Activated CD8-positive, alpha-beta T cell treated with anti-CD3 and anti-CD28 coated beads for 36 hours (primary cell): ENCODE measurements at regions not wholly inside any gene's neighbourhood (a gene's known extent, or its start where the extent isn't known, plus 50 kb on each side); places are given as distances from the start of the nearest gene placed in this dataset.

Source experiments
- ATAC-seq: fragments of 200-7000 bp; cut with Tn5 transposase; one replicate; pipeline ENCODE4 v1.10.0; 2021; ENCODE audit warnings: mild to moderate bottlenecking, moderate library complexity
- CTCF ChIA-PET: fragments of 350-600 bp; sonication (Branson Sonifier 250); formaldehyde crosslinking; loops from one replicate; lab custom pipeline; 2021; ENCODE audit warnings: antibody characterized with exemption; lab: Charles Lee
- POLR2A ChIA-PET: fragments of 350-600 bp; sonication (Branson Sonifier 250); formaldehyde crosslinking; loops from one replicate; lab custom pipeline; 2021; ENCODE audit warnings: antibody characterized with exemption; lab: Charles Lee
- DNase-seq: peaks from one replicate; pipeline ENCODE4 v3.0.0-alpha.2; 2020
- H3K27ac Mint-ChIP-seq: one replicate; pipeline ENCODE4 v1.8.0; 2021; ENCODE audit warnings: mild to moderate bottlenecking, mixed read lengths
- H3K27me3 Mint-ChIP-seq: one replicate; pipeline ENCODE4 v1.8.0; 2021; ENCODE audit warnings: mixed read lengths
- H3K36me3 Mint-ChIP-seq: one replicate; pipeline ENCODE4 v1.8.0; 2021; ENCODE audit warnings: low read depth, mixed read lengths
- H3K4me1 Mint-ChIP-seq: one replicate; pipeline ENCODE4 v1.8.0; 2021; ENCODE audit warnings: low read depth, mixed read lengths
- H3K4me3 Mint-ChIP-seq: one replicate; pipeline ENCODE4 v1.8.0; 2021; ENCODE audit warnings: mild to moderate bottlenecking, moderate library complexity, mixed read lengths
- H3K9me3 Mint-ChIP-seq: one replicate; pipeline ENCODE4 v1.8.0; 2021; ENCODE audit warnings: mixed read lengths
- intact Hi-C: fragments of 100-400 bp; cut with micrococcal nuclease; formaldehyde crosslinking; loops from one replicate; pipeline ENCODE4 v1.10.0; 2022
- TF ChIP-seq, protein P1 (sequence below): fragments of 200-600 bp; IDR thresholded peaks from one replicate; pipeline ENCODE4 v1.8.0; 2022; ENCODE audit warnings: antibody characterized with exemption, mild to moderate bottlenecking

DNA sequence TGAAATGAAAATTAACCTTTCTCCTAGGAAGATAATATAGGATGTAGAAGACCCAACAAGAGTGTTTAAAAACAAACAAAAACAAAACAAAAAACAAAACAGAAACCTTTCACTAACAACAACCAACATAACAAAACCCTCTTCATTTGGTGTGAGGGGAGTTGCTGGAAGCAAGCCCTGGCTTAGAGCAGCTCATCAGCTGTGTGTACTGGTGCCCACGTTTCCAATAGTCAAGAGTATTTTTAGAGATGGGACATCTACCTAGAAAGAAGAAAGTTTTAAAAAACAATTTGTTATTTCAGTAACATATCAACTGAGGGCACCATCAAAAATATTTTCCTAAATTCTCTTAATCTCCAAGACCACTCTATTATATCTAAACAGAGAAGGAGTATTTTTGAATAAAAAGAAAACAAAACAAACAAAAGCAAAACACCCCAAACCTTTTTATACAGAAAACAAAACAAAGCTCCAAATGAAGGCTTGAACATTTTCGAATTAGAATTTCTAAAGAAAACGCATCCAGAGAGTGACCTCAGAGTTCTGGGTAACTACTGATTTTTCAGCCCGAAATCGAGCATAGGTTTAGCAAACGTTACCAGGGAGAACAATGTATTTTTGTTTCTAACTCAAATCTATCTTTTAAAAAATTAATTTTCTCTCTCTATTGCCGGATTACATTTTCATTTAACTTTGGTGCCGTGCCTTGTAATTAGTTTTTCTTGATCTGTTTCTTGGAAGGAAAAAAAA is 134.6 kb downstream of the INSIG2 start:
- intact Hi-C loops = loop anchor here (5.0 kb wide), 1 partner anchor 634 kb away; no protein-coding TSS in a partner anchor
- ChIA-PET POLR2A (interaction anchor here (0.7 to 1.3 kb wide), 2 partner anchors 11 to 103 kb away, joined by 3 to 5 read pairs; no protein-coding TSS in a partner anchor), CTCF (interaction anchor here (0.7 to 4.0 kb wide), 17 partner anchors 14 to 662 kb away, joined by 3 to 50 read pairs (median 5); no protein-coding TSS in a partner anchor)
- H3K4me1 Mint-ChIP-seq = peaks cover 8% of the 10 kb centered on the region
- H3K27ac Mint-ChIP-seq = no peak overlapping the region
- DNase-seq (no peak), ATAC-seq (no peak)
- H3K9me3 Mint-ChIP-seq = no peaks in the 10 kb centered on the region
- TF ChIP-seq, protein P1, sequence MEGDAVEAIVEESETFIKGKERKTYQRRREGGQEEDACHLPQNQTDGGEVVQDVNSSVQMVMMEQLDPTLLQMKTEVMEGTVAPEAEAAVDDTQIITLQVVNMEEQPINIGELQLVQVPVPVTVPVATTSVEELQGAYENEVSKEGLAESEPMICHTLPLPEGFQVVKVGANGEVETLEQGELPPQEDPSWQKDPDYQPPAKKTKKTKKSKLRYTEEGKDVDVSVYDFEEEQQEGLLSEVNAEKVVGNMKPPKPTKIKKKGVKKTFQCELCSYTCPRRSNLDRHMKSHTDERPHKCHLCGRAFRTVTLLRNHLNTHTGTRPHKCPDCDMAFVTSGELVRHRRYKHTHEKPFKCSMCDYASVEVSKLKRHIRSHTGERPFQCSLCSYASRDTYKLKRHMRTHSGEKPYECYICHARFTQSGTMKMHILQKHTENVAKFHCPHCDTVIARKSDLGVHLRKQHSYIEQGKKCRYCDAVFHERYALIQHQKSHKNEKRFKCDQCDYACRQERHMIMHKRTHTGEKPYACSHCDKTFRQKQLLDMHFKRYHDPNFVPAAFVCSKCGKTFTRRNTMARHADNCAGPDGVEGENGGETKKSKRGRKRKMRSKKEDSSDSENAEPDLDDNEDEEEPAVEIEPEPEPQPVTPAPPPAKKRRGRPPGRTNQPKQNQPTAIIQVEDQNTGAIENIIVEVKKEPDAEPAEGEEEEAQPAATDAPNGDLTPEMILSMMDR = no peak
- H3K27me3 Mint-ChIP-seq = peaks cover 57% of the 10 kb centered on the region
- peak overlapping the region; percentile 80 for H3K4me3 Mint-ChIP-seq
- no peaks in the 10 kb centered on the region for H3K36me3 Mint-ChIP-seq

DNA sequence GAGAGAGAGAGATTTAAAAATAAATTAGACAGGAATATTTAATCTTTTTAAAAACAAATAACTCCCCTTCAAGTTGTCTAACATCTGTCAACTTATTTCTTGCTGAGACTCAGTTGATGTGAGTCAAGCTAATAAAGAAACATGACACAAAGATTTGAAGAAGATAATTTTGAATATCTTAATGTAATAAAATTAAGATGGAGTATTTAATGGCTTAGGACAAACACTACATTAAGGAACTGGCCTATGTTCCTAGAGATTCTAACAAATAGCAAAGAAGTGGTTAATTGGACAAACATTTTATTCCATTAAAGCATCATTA is 134.0 kb downstream of the INSIG2 start:
- intact Hi-C loops = loop anchor here (5.0 kb wide), 1 partner anchor 635 kb away; no protein-coding TSS in a partner anchor
- H3K27me3 Mint-ChIP-seq = peaks cover 55% of the 10 kb centered on the region
- POLR2A ChIA-PET = interaction anchor here (1.3 kb wide), 1 partner anchor 11 kb away, joined by 3 read pairs; no protein-coding TSS in a partner anchor

DNA sequence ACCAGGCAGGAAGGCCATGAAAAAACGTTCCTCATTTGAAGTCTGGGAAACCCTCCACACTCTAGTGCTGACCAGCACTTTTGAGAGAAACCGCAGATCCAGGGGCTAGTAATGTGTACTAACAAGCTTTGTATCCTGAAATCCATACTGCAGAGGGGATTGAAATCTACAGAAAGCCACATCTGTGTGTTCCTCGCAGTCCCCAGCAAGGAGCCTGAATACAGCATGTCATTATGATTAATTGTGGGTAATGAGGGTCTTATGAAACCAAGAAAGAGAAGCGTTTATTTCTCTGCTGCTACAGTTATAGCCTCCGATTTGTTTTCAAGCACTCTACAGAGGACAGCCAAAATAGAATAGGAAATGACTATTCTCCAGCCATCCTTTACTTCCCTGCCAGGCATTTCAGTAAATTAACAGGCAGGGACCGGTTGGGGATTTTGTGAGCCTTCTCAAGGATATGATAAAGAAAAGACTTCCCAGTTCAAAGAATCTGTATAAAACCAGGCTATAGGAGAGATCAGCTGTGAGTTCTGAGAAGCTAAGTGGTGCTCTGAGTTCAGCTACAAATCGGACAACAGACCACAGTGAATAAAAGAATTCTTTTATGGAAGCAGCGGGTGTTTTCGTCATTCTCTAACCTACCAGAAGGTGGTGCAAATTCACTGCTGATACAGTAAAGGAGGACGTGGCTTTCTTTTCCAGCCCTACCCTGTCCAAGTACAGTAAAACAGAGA is 133.4 kb downstream of the INSIG2 start:
- no peaks in the 10 kb centered on the region for H3K36me3 Mint-ChIP-seq
- POLR2A ChIA-PET = interaction anchor here (1.2 to 1.3 kb wide), 2 partner anchors 12 to 636 kb away, joined by 3 read pairs; no protein-coding TSS in a partner anchor
- H3K4me1 Mint-ChIP-seq = peaks cover 8% of the 10 kb centered on the region
- no peaks in the 10 kb centered on the region for H3K9me3 Mint-ChIP-seq
- ATAC-seq (peak; percentile 69), DNase-seq (peak; percentile 52)
- CTCF ChIA-PET = interaction anchor here (0.6 to 4.0 kb wide), 30 partner anchors 8 to 954 kb away, joined by 3 to 50 read pairs (median 4); partner anchors contain the start of gene EN1
- intact Hi-C loops = loop anchor here (5.0 kb wide), 1 partner anchor 636 kb away; no protein-coding TSS in a partner anchor
- peaks cover 53% of the 10 kb centered on the region for H3K27me3 Mint-ChIP-seq
- H3K4me3 Mint-ChIP-seq = no peak overlapping the region
- TF ChIP-seq, protein P1 = peak; percentile 81
- H3K27ac Mint-ChIP-seq = no peak overlapping the region

More for the DNA sequence above, 134.0 kb downstream of the INSIG2 start:
- DNase-seq (no peak), ATAC-seq (no peak)
- Mint-ChIP-seq H3K36me3 (no peaks in the 10 kb centered on the region), H3K27ac (no peak overlapping the region), H3K4me3 (no peak overlapping the region), H3K9me3 (no peaks in the 10 kb centered on the region), H3K4me1 (peaks cover 8% of the 10 kb centered on the region)
- CTCF ChIA-PET = interaction anchor here (0.7 to 4.0 kb wide), 22 partner anchors 13 to 663 kb away, joined by 3 to 50 read pairs (median 4); partner anchors contain the start of gene EN1
- TF ChIP-seq, protein P1 = peak; percentile 48

GRCh38 chr2:118219611-118220010 is 131.3 kb downstream of the INSIG2 start:
- ChIA-PET POLR2A (no interaction called here), CTCF (no interaction called here)
- intact Hi-C loops = loop anchor here (5.0 kb wide), 1 partner anchor 638 kb away; no protein-coding TSS in a partner anchor
- H3K27ac Mint-ChIP-seq = no peak overlapping the region
- ATAC-seq = no peak
- peaks cover 40% of the 10 kb centered on the region for H3K27me3 Mint-ChIP-seq
- no peak for DNase-seq
- H3K4me1 Mint-ChIP-seq = peaks cover 3% of the 10 kb centered on the region
- no peaks in the 10 kb centered on the region for H3K36me3 Mint-ChIP-seq
- no peaks in the 10 kb centered on the region for H3K9me3 Mint-ChIP-seq
- no peak overlapping the region for H3K4me3 Mint-ChIP-seq
- TF ChIP-seq, protein P1 = no peak
